ENCODE measurements at regions not wholly inside any gene's neighbourhood (a gene's known extent, or its start where the extent isn't known, plus 50 kb on each side); places are given as distances from the start of the nearest gene placed in this dataset.

- no peak for TF ChIP-seq CTCF (IDR thresholded peaks at IDR 0.05)
- no peak for TF ChIP-seq POLR2A (IDR thresholded peaks at IDR 0.05)
These were observed 151.3 kb upstream of the SP4 start for GRCh38 chr7:21276471-21277035.
